ENCODE measurements at regions not wholly inside any gene's neighbourhood (a gene's known extent, or its start where the extent isn't known, plus 50 kb on each side); places are given as distances from the start of the nearest gene placed in this dataset.

DNA sequence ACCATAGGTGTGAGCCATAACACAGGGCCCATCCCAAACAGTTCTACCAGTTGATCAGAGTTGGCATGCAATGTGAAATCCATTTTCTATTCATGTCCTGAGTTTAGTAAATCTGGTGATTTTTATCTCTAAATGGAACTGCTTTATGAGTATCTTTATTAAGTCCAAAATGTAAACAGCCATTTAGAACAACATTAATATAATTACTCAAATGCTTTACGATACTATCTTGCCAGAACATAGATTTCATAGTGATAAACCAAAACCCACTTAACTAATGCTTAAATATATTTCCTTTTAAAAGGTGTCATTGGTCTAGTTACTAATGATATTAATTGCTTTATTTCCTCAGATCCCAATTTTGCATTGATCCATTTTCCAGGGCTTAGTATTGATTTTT lies 80.7 kb downstream of the PLCE1 start:
- TF ChIP-seq CTCF (IDR thresholded peaks at IDR 0.05), result no peak
- ATAC-seq (ENCODE audit: low FRiP score), result no peak
- DNase-seq (ENCODE audit: low spot score), result no peak

DNA sequence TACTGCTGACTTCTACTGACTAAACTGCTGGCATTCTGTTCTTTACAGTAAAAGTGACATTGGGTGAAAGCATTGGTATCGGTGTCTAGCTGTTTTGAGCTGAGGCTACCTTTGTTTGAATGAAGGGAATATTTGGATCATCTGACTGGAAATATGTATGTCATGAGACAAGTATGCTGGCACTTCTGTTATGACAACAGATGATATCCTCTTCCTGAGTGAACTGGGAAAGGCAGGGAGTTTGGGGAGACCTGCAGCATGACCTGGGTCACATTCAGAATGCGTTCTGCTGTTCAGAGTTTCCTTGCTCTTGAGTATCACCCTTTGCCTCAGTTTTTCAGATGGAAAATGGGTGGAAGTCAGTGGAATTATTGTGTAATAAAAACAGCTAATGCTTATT lies 81.8 kb downstream of the PLCE1 start:
- no peak for TF ChIP-seq CTCF (IDR thresholded peaks at IDR 0.05)
- ATAC-seq (ENCODE audit: low FRiP score), result no peak

GRCh38 chr10:94076325-94076841 lies 82.7 kb downstream of the PLCE1 start:
- no peak for ATAC-seq (ENCODE audit: low FRiP score)
- DNase-seq (ENCODE audit: low spot score), result no peak
- TF ChIP-seq CTCF (IDR thresholded peaks at IDR 0.05), result no peak

More for the DNA sequence above, 81.8 kb downstream of the PLCE1 start:
- DNase-seq (ENCODE audit: low spot score), result no peak

DNA sequence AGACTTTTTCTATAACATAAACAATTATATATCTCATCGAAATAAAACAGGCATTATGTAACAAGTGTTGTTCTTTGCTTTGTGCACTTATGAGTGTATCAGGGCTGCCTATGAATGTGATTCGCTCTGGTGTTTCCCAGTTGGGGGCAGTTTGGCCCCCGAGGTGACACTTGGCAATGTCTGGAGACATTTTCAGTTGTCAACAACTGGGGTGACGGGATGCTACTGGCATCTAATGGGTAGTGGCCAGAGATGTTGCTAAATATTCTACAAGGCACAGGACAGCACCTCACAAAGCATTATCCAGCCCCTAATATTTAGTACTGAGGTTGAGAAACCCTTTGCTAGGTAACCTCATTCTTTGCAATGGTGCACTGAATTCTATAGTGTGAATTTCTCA lies 83.3 kb downstream of the PLCE1 start:
- DNase-seq (ENCODE audit: low spot score), result no peak
- TF ChIP-seq CTCF (IDR thresholded peaks at IDR 0.05), result no peak
- no peak for ATAC-seq (ENCODE audit: low FRiP score)

- no peak for ATAC-seq (ENCODE audit: low FRiP score)
- no peak for DNase-seq (ENCODE audit: low spot score)
- no peak for TF ChIP-seq CTCF (IDR thresholded peaks at IDR 0.05)
These were observed 86.4 kb downstream of the PLCE1 start for GRCh38 chr10:94080108-94080507.

DNA sequence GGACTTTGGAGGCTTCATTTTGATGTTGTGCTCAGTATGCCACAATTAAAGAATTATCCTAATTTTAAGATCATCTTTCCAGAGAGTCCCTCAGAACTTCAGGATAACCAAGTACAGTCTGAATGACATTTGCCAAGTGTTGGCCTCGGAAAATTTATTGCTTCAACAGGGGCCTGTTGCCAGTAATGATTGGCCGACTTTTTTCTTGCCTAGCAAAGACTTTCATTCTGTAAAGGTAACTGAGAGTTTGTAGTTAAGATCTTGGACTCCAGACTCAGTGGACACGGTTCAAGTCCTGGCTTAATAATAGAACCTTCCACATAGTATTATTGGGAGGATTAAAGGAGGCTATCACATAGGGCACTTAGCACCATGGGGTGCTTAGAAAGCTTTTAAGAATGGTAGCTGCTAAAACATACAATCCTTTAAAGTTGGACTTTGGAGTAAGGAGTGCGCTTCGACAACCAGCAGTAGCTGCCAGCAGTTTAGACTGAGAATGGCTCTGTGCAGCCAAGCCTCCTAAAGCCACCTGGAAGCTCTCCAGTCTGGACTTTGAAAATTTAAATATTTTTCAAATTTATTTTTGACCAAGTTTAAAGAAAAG lies 90.0 kb downstream of the PLCE1 start:
- TF ChIP-seq CTCF (IDR thresholded peaks at IDR 0.05), result no peak
- no peak for ATAC-seq (ENCODE audit: low FRiP score)
- no peak for DNase-seq (ENCODE audit: low spot score)

- DNase-seq (ENCODE audit: low spot score) (no peak), ATAC-seq (ENCODE audit: low FRiP score) (no peak)
- TF ChIP-seq CTCF (IDR thresholded peaks at IDR 0.05), result no peak
These were observed 90.6 kb downstream of the PLCE1 start for GRCh38 chr10:94084344-94084743.

All from omental fat pad (tissue), 3 donors.